KMS-11 (cell line): ENCODE measurements at regions not wholly inside any gene's neighbourhood (a gene's known extent, or its start where the extent isn't known, plus 50 kb on each side); places are given as distances from the start of the nearest gene placed in this dataset.

Source experiments
- H2AFZ ChIP-seq: fragments of 200-600 bp; sonication (generic); 2 replicates; pipeline ENCODE4 v1.6.1; 2016; ENCODE audit warnings: antibody characterized with exemption, mixed run types, low read depth
- H3K27ac ChIP-seq: fragments of 200-600 bp; sonication (generic); 2 replicates; pipeline ENCODE4 v1.6.1; 2016; ENCODE audit warnings: mild to moderate bottlenecking, mixed run types
- H3K27me3 ChIP-seq: fragments of 200-600 bp; sonication (generic); 2 replicates; pipeline ENCODE4 v1.6.1; 2017; ENCODE audit warnings: mild to moderate bottlenecking, low read depth, mixed run types, moderate library complexity; ENCODE audit not compliant: insufficient read depth
- H3K36me3 ChIP-seq: fragments of 200-600 bp; sonication (generic); 2 replicates; pipeline ENCODE4 v1.6.1; 2017; ENCODE audit warnings: mild to moderate bottlenecking, mixed run types; ENCODE audit not compliant: insufficient read depth
- H3K4me1 ChIP-seq: fragments of 200-600 bp; sonication (generic); 2 replicates; pipeline ENCODE4 v1.6.1; 2016; ENCODE audit warnings: mild to moderate bottlenecking, low read depth, mixed run types; ENCODE audit not compliant: poor library complexity, severe bottlenecking
- H3K4me2 ChIP-seq: fragments of 200-600 bp; sonication (generic); 2 replicates; pipeline ENCODE4 v1.7.0; 2016; ENCODE audit warnings: mild to moderate bottlenecking, mixed run types
- H3K4me3 ChIP-seq: fragments of 200-600 bp; sonication (generic); IDR thresholded peaks from 2 replicates; pipeline ENCODE4 v1.6.1; 2017; ENCODE audit warnings: low read depth, low read length, mixed read lengths; ENCODE audit not compliant: insufficient read depth
- H3K79me2 ChIP-seq: fragments of 200-600 bp; sonication (generic); 2 replicates; pipeline ENCODE4 v1.6.1; 2016; ENCODE audit warnings: low read depth, mixed run types; ENCODE audit not compliant: insufficient read depth
- H3K9ac ChIP-seq: fragments of 200-600 bp; sonication (generic); 2 replicates; pipeline ENCODE4 v1.6.1; 2016; ENCODE audit warnings: mild to moderate bottlenecking, mixed run types
- H4K20me1 ChIP-seq: fragments of 200-600 bp; sonication (generic); 2 replicates; pipeline ENCODE4 v1.6.1; 2016; ENCODE audit warnings: mild to moderate bottlenecking, mixed run types; ENCODE audit not compliant: insufficient read depth
- TF ChIP-seq, protein P1 (sequence below): fragments of 200-600 bp; sonication (generic); conservative IDR thresholded peaks from 2 replicates; pipeline ENCODE4 v1.6.1; 2017; ENCODE audit warnings: low read depth, mild to moderate bottlenecking, antibody characterized with exemption, low read length, moderate library complexity, mixed read lengths

GRCh38 chr2:198328454-198328853, 524.1 kb downstream of the PLCL1 start:
- H3K4me2 ChIP-seq: no peak overlapping the region

GRCh38 chr2:198327526-198327925, 523.1 kb downstream of the PLCL1 start:
- H3K27me3 ChIP-seq: no peaks in the 10 kb centered on the region
- no peaks in the 10 kb centered on the region for H4K20me1 ChIP-seq
- peaks cover 5% of the 10 kb centered on the region for H3K4me1 ChIP-seq
- no peak overlapping the region for H3K4me3 ChIP-seq
- TF ChIP-seq, protein P1, sequence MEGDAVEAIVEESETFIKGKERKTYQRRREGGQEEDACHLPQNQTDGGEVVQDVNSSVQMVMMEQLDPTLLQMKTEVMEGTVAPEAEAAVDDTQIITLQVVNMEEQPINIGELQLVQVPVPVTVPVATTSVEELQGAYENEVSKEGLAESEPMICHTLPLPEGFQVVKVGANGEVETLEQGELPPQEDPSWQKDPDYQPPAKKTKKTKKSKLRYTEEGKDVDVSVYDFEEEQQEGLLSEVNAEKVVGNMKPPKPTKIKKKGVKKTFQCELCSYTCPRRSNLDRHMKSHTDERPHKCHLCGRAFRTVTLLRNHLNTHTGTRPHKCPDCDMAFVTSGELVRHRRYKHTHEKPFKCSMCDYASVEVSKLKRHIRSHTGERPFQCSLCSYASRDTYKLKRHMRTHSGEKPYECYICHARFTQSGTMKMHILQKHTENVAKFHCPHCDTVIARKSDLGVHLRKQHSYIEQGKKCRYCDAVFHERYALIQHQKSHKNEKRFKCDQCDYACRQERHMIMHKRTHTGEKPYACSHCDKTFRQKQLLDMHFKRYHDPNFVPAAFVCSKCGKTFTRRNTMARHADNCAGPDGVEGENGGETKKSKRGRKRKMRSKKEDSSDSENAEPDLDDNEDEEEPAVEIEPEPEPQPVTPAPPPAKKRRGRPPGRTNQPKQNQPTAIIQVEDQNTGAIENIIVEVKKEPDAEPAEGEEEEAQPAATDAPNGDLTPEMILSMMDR: no peak
- H3K79me2 ChIP-seq: no peaks in the 10 kb centered on the region
- no peak overlapping the region for H3K27ac ChIP-seq
- no peaks in the 10 kb centered on the region for H3K36me3 ChIP-seq
- H3K9ac ChIP-seq: no peak overlapping the region
- no peak overlapping the region for H2AFZ ChIP-seq
- H3K4me2 ChIP-seq: no peak overlapping the region

More at GRCh38 chr2:198328454-198328853, 524.1 kb downstream of the PLCL1 start:
- no peaks in the 10 kb centered on the region for H3K36me3 ChIP-seq
- H3K79me2 ChIP-seq: no peaks in the 10 kb centered on the region
- TF ChIP-seq, protein P1: no peak
- H4K20me1 ChIP-seq: no peaks in the 10 kb centered on the region
- H3K4me3 ChIP-seq: no peak overlapping the region
- H3K27ac ChIP-seq: no peak overlapping the region
- H2AFZ ChIP-seq: no peak overlapping the region
- no peak overlapping the region for H3K9ac ChIP-seq
- peaks cover 5% of the 10 kb centered on the region for H3K4me1 ChIP-seq
- no peaks in the 10 kb centered on the region for H3K27me3 ChIP-seq

GRCh38 chr2:198326431-198326830, 522.0 kb downstream of the PLCL1 start:
- Histone ChIP-seq H3K4me3 (no peak overlapping the region), H3K79me2 (no peaks in the 10 kb centered on the region), H3K4me1 (peaks cover 5% of the 10 kb centered on the region), H3K4me2 (no peak overlapping the region), H3K27me3 (no peaks in the 10 kb centered on the region), H3K9ac (no peak overlapping the region), H2AFZ (no peak overlapping the region), H4K20me1 (no peaks in the 10 kb centered on the region), H3K36me3 (no peaks in the 10 kb centered on the region), H3K27ac (no peak overlapping the region)
- TF ChIP-seq, protein P1: no peak

DNA sequence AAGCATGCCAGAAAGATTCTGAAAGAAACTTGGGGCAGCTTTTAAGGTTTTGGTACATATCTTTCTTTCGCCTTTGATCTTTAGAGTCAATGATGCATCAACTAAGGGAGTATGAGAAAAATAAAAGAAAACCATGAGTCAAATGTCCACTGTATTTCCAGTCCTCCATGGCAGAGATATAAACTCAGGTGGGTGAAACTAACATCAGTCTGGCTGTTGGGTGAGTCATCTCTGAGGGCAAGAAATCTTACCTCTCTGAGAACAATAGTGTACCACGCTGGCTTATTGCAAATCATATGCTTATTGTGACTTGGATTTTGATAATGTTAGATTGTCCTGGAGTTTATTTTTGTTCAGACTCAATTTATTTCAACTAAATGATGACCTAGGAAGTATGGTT, 521.0 kb downstream of the PLCL1 start:
- no peak overlapping the region for H2AFZ ChIP-seq
- H3K4me3 ChIP-seq: no peak overlapping the region
- no peaks in the 10 kb centered on the region for H3K27me3 ChIP-seq
- H3K79me2 ChIP-seq: no peaks in the 10 kb centered on the region
- TF ChIP-seq, protein P1: no peak
- H3K4me2 ChIP-seq: no peak overlapping the region
- no peak overlapping the region for H3K27ac ChIP-seq
- H4K20me1 ChIP-seq: no peaks in the 10 kb centered on the region
- no peaks in the 10 kb centered on the region for H3K36me3 ChIP-seq
- H3K4me1 ChIP-seq: peaks cover 5% of the 10 kb centered on the region
- no peak overlapping the region for H3K9ac ChIP-seq
